PC-3 (cell line): ENCODE measurements at regions not wholly inside any gene's neighbourhood (a gene's known extent, or its start where the extent isn't known, plus 50 kb on each side); places are given as distances from the start of the nearest gene placed in this dataset.

ENCODE experiments used
- ATAC-seq: fragments of 200-7000 bp; cut with Tn5 transposase; 2 replicates; pipeline ENCODE4 v1.9.1; 2020; ENCODE audit warnings: mild to moderate bottlenecking, moderate library complexity
- BruUV-seq: library from RNA; stranded (reverse); fragments of 400-500 nt; replicated peaks from 2 replicates; lab custom pipeline; 2021; lab: Mats Ljungman, UMichigan
- CTCF ChIA-PET: fragments of 300-600 bp; sonication (Branson Sonifier 250); formaldehyde crosslinking; loops from one replicate; lab custom pipeline; 2022; ENCODE audit warnings: antibody characterized with exemption; lab: Charles Lee
- POLR2A ChIA-PET: fragments of 300-600 bp; sonication (Branson Sonifier 250); formaldehyde crosslinking; loops from one replicate; lab custom pipeline; 2022; ENCODE audit warnings: antibody characterized with exemption; ENCODE audit not compliant: unreplicated experiment; lab: Charles Lee
- DNase-seq: peaks from one replicate; pipeline ENCODE4 v3.0.0-alpha.2; 2015
- H2AFZ ChIP-seq: fragments of 300-600 bp; sonication (generic); 2 replicates; pipeline ENCODE4 v1.6.0; 2016; ENCODE audit warnings: antibody characterized with exemption, low read length
- H3F3A ChIP-seq: fragments of 300-600 bp; sonication (generic); one replicate; pipeline ENCODE4 v1.6.0; 2017; ENCODE audit warnings: antibody characterized with exemption, low read length, control low read depth, mild to moderate bottlenecking; ENCODE audit not compliant: unreplicated experiment
- H3K27ac ChIP-seq: fragments of 300-600 bp; sonication (generic); 2 replicates; pipeline ENCODE4 v1.5.1; 2016; ENCODE audit warnings: mild to moderate bottlenecking, low read length
- H3K27me3 ChIP-seq: fragments of 300-600 bp; sonication (generic); 2 replicates; pipeline ENCODE4 v1.6.1; 2016; ENCODE audit warnings: low read length, mixed read lengths
- H3K36me3 ChIP-seq: fragments of 300-600 bp; sonication (generic); 2 replicates; pipeline ENCODE4 v1.6.1; 2016; ENCODE audit warnings: low read depth, mixed run types, low read length, mixed read lengths
- H3K4me1 ChIP-seq: fragments of 300-600 bp; sonication (generic); 2 replicates; pipeline ENCODE4 v1.5.1; 2016; ENCODE audit warnings: low read length; ENCODE audit not compliant: insufficient read depth
- H3K4me2 ChIP-seq: fragments of 300-600 bp; sonication (generic); 2 replicates; pipeline ENCODE4 v1.6.0; 2016; ENCODE audit warnings: low read length
- H3K4me3 ChIP-seq: fragments of 300-600 bp; sonication (generic); 2 replicates; pipeline ENCODE4 v1.5.1; 2016; ENCODE audit warnings: mild to moderate bottlenecking, low read length, mixed read lengths
- H3K79me2 ChIP-seq: fragments of 300-600 bp; sonication (generic); 2 replicates; pipeline ENCODE4 v1.6.1; 2017; ENCODE audit warnings: low read length, mixed read lengths
- H3K9ac ChIP-seq: fragments of 300-600 bp; sonication (generic); 2 replicates; pipeline ENCODE4 v1.6.0; 2016; ENCODE audit warnings: mild to moderate bottlenecking, low read length
- H3K9me2 ChIP-seq: fragments of 300-600 bp; sonication (generic); replicated peaks from 2 replicates; pipeline ENCODE4 v1.6.1; 2016; ENCODE audit warnings: mixed run types, low read length, mixed read lengths
- H3K9me3 ChIP-seq: fragments of 300-600 bp; sonication (generic); 2 replicates; pipeline ENCODE4 v1.6.1; 2016; ENCODE audit warnings: low read length, mixed read lengths
- H4K20me1 ChIP-seq: fragments of 300-600 bp; sonication (generic); 2 replicates; pipeline ENCODE4 v1.6.1; 2016; ENCODE audit warnings: low read length, mixed read lengths
- CTCF ChIP-seq: fragments of 300-600 bp; sonication (generic); conservative IDR thresholded peaks from 2 replicates; pipeline ENCODE4 v1.5.1; 2017; ENCODE audit warnings: antibody characterized with exemption, low read depth, mild to moderate bottlenecking, low read length
- EZH2 ChIP-seq: fragments of 300-600 bp; sonication (generic); IDR thresholded peaks from one replicate; pipeline ENCODE4 v1.6.1; 2017; ENCODE audit warnings: antibody characterized with exemption, mild to moderate bottlenecking, low read length; ENCODE audit not compliant: unreplicated experiment
- EZH2phosphoT487 ChIP-seq: fragments of 300-600 bp; sonication (generic); IDR thresholded peaks from 2 replicates; pipeline ENCODE4 v1.6.1; 2018; ENCODE audit warnings: mild to moderate bottlenecking, antibody characterized with exemption, low read length, borderline replicate concordance
- intact Hi-C: fragments of 100-400 bp; cut with micrococcal nuclease; formaldehyde crosslinking; loops from 2 replicates; pipeline ENCODE4 v1.9.0; 2023

DNA sequence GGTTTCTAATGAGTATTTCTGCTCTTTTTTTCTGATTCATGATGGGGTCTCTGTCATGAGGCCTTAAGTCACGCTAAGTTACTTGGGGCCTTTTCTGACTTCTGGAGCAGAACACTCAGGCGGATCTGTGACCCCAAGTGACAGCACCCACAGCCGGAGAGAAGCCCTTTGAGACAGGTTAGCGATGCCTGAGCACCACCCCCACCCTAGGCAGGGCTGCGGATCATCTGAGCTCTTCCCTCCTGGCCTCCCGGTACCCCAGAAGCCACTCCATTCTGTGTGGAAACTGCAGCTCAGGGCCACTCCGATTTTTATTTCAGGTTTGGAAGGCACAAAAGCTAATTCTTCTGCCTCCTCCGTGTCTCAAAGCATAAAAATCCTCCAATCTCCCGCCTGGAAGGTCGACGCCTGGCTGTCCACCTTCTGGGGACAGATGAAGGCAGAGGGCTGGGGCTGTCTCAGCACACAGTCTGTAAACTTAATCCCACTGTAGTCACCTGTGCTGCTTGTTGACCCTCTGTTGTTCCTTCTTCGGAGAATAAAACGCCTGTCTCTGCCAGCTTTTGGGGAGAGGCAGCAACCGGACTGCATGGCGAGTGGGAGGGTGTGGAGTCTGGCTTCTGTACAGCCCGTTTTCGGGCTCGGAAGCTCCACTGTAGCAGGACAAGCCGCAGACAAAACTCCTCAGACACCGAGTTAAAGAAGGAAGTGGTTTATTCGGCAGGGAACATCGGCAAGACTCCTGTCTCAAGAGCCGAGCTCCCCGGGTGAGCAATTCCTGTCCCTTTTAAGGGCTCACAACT lies 88.8 kb downstream of the SPRY4 start:
- Histone ChIP-seq H3K9me3 (no peaks in the 10 kb centered on the region), H3K4me3 (no peak overlapping the region), H3K9me2 (no peaks in the 10 kb centered on the region), H3K79me2 (no peaks in the 10 kb centered on the region), H3K27me3 (no peaks in the 10 kb centered on the region), H2AFZ (no peak overlapping the region), H3F3A (no peaks in the 10 kb centered on the region), H4K20me1 (no peaks in the 10 kb centered on the region), H3K36me3 (no peaks in the 10 kb centered on the region), H3K27ac (no peak overlapping the region), H3K4me2 (no peak overlapping the region), H3K4me1 (peaks cover 7% of the 10 kb centered on the region), H3K9ac (no peak overlapping the region)
- TF ChIP-seq EZH2phosphoT487 (no peak), CTCF (no peak), EZH2 (no peak)
- ATAC-seq (no peak), DNase-seq (no peak)
- intact Hi-C loops = no loop called here
- POLR2A ChIA-PET = interaction anchor here (0.6 kb wide), 1 partner anchor 122 kb away, joined by 3 read pairs; no protein-coding TSS in a partner anchor
- no TSS peak for BruUV-seq
- CTCF ChIA-PET = no interaction called here

DNA sequence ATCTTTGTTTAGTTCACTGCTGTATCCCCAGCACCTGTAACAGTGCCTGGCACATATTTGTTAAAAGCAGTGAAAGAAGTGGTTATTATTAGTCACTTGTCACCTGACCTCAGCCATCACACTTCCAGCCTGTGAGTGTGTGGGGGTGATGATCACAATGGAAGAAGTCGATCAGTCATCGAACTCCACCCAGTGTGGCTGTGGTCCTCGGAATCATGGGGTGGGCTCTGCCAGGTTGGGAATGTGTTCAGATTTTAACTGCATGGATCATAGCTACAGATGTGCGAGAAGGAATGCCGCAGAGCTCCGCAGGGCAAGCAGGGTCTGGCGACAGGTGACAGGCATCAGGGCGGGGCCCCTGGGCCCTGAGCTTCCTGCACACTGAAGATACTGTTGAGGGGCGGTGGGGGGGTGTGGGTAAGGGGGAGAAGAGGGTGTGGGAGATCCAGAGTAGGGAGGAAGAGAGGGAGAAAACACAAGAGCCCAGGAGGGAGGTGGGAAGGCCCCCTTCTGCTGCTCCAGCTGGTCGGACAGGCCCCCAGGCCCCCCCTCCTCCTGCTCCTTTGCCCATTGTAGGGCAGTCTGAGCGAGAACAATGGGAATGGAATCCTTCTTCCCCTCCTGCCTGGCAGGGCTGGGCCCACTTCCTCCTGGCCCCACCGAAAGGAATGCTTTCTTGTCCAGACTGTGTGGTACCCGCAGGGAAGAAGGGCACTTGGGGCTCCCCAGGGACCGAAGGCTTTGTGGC lies 89.6 kb downstream of the SPRY4 start:
- Histone ChIP-seq H3K27ac (no peak overlapping the region), H3K79me2 (no peaks in the 10 kb centered on the region), H3K36me3 (no peaks in the 10 kb centered on the region), H3K9me3 (no peaks in the 10 kb centered on the region), H3K27me3 (no peaks in the 10 kb centered on the region), H4K20me1 (no peaks in the 10 kb centered on the region), H3F3A (no peaks in the 10 kb centered on the region), H3K4me3 (no peak overlapping the region), H3K9me2 (no peaks in the 10 kb centered on the region), H3K4me2 (no peak overlapping the region), H2AFZ (no peak overlapping the region), H3K9ac (no peak overlapping the region), H3K4me1 (peaks cover 12% of the 10 kb centered on the region)
- intact Hi-C loops = no loop called here
- POLR2A ChIA-PET = interaction anchor here (0.6 kb wide), 1 partner anchor 123 kb away, joined by 3 read pairs; no protein-coding TSS in a partner anchor
- peak; percentile 30; the same call in 1 of the 2 replicates for ATAC-seq
- no TSS peak for BruUV-seq
- CTCF ChIA-PET = interaction anchor here (0.6 kb wide), 1 partner anchor 51 kb away, joined by 3 read pairs; no protein-coding TSS in a partner anchor
- TF ChIP-seq CTCF = no peak
- no peak for TF ChIP-seq EZH2phosphoT487
- TF ChIP-seq EZH2 = no peak
- DNase-seq = peak; percentile 12
